GM12874 (cell line): ENCODE measurements at regions not wholly inside any gene's neighbourhood (a gene's known extent, or its start where the extent isn't known, plus 50 kb on each side); places are given as distances from the start of the nearest gene placed in this dataset.

Experiments used
- TF ChIP-seq, protein P1 (sequence below): IDR thresholded peaks from 2 replicates; pipeline ENCODE4 v1.5.1; 2011; ENCODE audit warnings: low read depth, mild to moderate bottlenecking, control low read depth, low read length, moderate library complexity; ENCODE audit not compliant: insufficient read depth

- TF ChIP-seq, protein P1, sequence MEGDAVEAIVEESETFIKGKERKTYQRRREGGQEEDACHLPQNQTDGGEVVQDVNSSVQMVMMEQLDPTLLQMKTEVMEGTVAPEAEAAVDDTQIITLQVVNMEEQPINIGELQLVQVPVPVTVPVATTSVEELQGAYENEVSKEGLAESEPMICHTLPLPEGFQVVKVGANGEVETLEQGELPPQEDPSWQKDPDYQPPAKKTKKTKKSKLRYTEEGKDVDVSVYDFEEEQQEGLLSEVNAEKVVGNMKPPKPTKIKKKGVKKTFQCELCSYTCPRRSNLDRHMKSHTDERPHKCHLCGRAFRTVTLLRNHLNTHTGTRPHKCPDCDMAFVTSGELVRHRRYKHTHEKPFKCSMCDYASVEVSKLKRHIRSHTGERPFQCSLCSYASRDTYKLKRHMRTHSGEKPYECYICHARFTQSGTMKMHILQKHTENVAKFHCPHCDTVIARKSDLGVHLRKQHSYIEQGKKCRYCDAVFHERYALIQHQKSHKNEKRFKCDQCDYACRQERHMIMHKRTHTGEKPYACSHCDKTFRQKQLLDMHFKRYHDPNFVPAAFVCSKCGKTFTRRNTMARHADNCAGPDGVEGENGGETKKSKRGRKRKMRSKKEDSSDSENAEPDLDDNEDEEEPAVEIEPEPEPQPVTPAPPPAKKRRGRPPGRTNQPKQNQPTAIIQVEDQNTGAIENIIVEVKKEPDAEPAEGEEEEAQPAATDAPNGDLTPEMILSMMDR = no peak
Observed at GRCh38 chr4:24417206-24417605, 167.1 kb downstream of the DHX15 start.

DNA sequence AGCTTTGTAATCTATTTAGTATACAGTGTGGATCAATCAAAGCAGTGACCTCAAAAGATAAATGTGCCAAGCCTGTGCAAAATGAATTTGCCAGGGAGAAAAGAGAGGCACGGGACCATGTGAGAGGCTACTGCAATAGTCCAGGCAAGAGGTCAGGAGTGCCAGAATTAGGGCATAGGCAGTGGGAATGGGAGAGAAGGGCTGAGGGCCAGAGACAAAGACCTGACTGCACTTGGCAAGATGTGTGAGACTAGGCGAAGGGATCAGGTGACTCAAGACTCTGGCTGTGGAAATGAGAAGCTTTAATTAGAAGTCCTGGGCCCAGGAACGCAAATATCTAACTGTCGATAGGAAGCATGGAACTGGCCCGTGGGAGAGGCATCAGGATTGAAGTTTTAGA lies 168.1 kb downstream of the DHX15 start:
- TF ChIP-seq, protein P1 = no peak

- TF ChIP-seq, protein P1 = no peak
Observed at GRCh38 chr4:24413311-24413784, 171.0 kb downstream of the DHX15 start.

DNA sequence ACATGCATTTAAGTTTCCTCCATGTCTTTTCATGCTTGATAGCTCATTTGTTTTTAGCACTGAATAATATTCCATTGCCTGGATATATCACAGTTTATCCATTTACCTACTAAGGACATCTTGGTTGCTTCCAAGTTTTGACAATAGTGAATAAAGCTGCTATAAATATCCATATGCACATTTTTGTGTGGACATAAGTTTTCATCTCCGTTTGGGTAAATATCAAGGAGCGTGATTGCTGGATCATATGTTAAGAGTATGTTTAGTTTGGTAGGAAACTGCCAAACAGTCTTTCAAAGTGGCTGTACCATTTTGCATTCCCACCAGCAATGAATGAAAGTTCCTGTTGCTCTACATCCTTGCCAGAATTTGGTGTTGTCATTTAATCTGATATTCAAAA lies 172.5 kb downstream of the DHX15 start:
- TF ChIP-seq, protein P1 = no peak

- TF ChIP-seq, protein P1 = no peak
Observed at GRCh38 chr4:24411299-24411698, 173.1 kb downstream of the DHX15 start.

- TF ChIP-seq, protein P1 = no peak
Observed at GRCh38 chr4:24408640-24409039, 175.7 kb downstream of the DHX15 start.

GRCh38 chr4:24405926-24406325 lies 178.4 kb downstream of the DHX15 start:
- TF ChIP-seq, protein P1 = no peak
